HUDEP-2 (cell line): ENCODE measurements at regions not wholly inside any gene's neighbourhood (a gene's known extent, or its start where the extent isn't known, plus 50 kb on each side); places are given as distances from the start of the nearest gene placed in this dataset.
A peak's percentile ranks its signal among the peaks of the same experiment; 100 is the strongest.

Source experiments
- DNase-seq, 76 experiments: peaks; one replicate each; lab custom pipeline; 2025; ENCODE audit not compliant: unreplicated experiment in 76 of 76; lab: John Stamatoyannopoulos, UW

- no peak for DNase-seq
These were observed 1474.9 kb downstream of the EFNA5 start for GRCh38 chr5:106195679-106196474.

DNA sequence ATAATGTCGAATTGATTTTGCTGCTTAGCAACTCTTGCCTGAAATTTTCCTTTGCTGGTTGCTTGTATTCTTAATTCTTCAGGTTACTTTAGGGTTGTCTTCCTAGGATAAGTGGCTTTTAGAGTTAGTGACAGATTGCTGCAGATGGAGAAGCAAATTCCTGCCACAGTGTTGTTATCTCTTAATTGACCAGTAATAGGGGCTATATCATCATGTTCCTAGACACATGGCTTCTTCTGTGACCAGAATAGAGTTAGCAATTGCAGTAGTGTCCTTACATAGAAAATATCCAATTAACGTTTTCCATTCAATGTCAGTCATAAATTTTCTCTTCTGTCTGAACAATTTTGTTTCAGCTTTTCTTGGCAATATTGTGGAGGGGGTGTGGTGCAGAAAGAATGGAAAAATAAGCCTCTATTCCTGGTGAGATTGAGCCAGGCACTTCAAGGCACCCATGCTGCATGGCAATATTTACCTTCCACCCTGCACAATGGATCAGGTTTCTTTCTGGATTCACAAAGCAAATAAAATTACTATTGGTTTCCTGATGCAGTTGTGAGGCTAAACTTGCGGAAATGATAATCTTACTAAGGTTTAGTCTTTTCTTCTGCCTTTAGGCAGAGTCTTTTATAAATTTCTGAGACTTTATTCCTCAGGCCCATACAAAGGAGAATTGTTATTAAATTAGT, 1481.5 kb downstream of the EFNA5 start:
- DNase-seq, result no peak

GRCh38 chr5:106185661-106186081, 1485.1 kb downstream of the EFNA5 start:
- no peak for DNase-seq

GRCh38 chr5:106174903-106175302, 1495.8 kb downstream of the EFNA5 start:
- no peak for DNase-seq

- DNase-seq, result no peak
These were observed 1497.8 kb downstream of the EFNA5 start for GRCh38 chr5:106172681-106173532.

DNA sequence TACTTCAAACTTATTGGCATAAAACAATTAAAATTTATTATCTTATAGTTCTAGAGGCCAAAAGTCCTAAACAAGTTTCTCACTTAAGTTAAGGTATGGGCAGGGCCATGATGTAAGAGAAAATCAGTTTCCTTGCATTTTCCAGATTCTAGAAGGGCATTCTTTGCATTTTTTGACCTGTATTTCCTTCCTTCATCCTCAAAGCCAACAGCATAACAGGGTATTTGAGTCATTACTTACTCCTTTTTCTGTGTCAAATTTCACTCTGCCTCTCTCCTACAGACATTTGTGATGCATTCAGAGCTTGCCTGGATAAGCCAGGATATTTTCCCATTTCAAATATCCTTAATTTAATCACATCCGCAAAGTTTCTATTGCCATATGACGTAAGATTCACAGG, 1499.0 kb downstream of the EFNA5 start:
- no peak for DNase-seq

GRCh38 chr5:106171132-106171531, 1499.6 kb downstream of the EFNA5 start:
- DNase-seq, result no peak

DNA sequence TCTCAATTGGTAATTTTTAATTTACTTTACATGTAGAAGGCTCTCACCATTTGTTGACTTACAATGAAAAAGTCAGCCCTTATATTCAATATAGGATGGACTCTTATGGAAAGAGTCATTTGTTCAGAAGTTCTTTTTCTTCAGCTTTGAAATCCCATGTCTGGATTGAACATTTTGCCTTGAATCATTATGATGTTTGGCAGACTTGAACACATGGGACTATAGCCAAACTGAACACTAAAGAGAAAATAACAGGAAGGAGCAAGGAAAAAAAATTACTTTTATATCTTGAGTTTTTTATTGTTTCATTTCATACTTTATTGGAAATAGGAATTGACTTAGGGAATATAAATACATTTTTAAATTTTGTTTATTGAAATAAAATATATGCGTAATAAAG, 1503.0 kb downstream of the EFNA5 start:
- DNase-seq, result no peak

DNA sequence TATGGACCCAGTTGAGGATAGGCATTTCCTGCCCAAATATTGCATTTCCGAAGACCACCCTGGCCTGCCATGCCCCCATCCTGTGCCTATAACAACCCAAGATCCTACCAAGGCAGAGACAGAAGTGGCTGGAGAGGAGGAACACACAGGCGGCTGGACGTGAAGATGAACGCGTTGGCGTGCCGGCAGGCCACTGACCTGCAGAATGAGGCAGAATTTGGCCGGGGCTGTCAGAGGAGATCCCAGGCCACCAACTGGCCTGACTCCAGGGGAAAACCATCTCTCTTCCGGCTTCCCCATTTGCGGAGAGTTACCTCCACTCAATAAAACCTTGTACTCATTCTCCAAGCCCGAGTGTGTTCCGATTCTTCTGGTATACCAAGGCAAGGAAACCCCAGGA, 1507.5 kb downstream of the EFNA5 start:
- DNase-seq, result no peak

DNA sequence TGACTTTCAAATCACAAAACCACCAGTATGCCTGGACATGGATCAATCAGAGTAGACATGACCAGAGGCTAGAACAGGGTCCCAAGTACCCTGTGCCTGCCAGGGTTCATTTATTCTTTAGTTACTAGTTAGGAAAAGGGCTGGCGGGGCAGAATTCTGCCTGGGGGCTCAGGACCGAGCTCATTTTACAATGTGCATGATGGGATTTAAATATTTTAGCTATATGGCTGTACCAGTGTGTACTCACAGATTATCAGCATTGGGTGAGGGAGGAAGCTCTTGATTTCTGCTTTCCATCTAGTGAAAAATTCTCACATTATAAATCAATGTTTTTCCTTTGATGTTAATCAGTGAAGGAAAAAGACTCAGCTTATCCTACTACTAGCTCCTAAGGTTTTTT, 1511.1 kb downstream of the EFNA5 start:
- DNase-seq, result no peak

DNA sequence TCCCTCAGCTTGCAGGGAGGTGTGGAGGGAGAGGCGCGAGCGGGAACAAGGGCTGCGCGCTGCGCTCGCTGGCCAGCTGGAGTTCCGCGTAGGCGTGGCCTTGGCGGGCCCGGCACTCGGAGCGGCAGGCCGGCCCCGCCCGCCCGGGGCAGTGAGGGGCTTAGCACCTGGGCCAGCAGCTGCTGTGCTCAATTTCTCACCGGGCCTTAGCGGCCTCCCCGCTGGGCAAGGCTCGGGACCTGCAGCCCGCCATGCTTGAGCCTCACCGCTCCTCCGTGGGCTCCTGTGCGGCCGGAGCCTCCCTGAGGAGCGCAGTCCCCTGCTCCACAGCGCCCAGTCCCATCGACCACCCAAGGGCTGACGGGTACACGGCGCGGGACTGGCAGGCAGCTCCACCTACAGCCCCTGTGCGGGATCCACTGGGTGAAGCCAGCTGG, 1516.4 kb downstream of the EFNA5 start:
- DNase-seq, result no peak

- no peak for DNase-seq
These were observed 1518.2 kb downstream of the EFNA5 start for GRCh38 chr5:106152569-106152968.

GRCh38 chr5:106142116-106142515, 1528.6 kb downstream of the EFNA5 start:
- DNase-seq, result no peak

GRCh38 chr5:106140101-106140500, 1530.6 kb downstream of the EFNA5 start:
- no peak for DNase-seq

DNA sequence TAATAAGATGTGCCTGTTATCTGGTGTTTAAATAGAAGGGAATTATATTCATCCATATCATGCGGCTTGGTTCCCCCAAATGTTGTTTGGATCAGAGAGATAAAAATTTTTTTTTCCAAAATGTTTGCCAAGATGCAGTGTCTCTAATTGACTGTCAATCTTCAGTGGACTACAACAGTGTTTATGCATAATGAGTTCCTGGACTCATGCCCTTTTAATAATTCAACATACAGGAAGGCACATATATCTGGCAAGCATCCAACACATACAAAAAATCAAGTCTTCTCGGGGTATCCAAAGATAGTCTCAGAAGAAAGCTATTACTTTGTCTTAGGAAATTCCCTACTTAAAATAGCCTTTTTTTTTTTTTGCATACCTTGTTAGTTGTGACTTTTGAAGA, 1534.7 kb downstream of the EFNA5 start:
- no peak for DNase-seq

DNA sequence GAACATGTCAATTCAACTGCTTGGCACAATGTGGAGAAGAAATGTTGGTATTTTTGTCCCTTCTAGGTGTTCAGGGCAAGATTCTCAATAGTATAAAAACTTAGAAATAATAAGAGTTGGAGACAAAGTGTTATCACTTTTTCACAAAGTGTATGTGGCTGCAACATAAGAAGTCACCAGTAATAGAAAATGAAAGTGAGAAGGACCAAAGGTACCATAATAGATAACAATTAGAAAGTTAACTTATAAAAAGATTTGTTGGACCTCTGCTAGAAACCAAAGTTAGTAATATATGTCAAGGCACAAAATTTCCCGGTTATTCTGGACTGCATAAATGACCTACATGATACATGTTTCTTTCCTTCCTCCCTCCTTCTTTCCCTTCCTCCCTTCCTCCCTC, 1535.3 kb downstream of the EFNA5 start:
- DNase-seq, result no peak

DNA sequence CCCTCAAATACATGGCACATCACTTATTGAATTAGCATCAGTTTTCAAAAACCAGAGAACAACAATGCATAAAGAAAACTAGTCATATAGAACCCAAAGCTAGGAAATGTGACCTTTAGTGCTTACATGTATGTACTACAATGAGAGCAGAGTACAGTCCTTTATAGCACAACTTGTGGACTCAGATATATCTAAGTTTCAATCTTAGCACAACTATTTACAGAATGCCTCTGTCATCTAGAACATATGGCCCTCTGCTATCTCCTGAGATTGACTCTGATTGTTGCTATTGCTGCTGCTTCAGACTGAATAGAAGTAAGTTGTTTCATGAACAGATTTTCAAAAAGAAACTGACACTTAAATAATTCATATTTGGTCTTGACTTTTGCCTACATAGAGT, 1536.2 kb downstream of the EFNA5 start:
- no peak for DNase-seq

DNA sequence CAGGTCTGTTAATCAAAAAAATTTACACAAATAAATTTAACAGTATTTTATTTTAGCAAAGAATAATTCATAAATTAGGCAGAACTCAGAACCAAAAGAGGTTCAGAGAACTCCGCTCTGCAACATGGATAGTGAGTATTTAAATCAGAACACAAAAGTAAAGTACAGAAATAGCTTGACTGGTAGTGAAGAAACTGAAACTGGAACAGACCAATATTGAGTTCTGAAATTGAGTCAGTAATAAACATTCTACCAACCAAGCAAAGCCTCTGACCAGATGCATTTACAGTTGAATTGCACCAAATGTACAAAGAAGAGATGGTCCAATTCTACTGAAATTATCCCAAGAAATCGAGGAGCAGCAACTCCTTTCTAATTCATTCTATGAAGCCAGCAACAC, 1542.8 kb downstream of the EFNA5 start:
- no peak for DNase-seq

DNA sequence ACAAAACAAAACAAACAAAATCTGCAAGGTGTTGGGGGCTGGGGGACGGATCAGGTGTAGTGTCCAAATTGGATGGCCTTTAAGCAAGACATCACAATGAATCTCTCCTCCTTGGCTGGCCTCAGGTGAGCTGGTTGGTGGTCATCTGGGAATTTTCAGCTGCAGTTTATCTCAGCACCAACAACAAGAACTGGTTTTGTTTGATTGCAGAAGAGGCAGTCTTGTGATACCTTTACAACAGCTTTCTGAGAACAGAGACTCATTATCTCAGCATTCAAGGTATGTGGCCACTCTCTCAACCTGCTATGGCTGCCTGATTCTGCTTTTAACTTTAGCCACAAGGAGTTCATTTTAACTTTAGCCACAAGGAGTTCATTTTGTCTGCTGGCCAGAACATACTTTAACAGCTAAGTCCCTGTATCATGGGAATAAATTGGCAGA, 1543.4 kb downstream of the EFNA5 start:
- no peak for DNase-seq

DNA sequence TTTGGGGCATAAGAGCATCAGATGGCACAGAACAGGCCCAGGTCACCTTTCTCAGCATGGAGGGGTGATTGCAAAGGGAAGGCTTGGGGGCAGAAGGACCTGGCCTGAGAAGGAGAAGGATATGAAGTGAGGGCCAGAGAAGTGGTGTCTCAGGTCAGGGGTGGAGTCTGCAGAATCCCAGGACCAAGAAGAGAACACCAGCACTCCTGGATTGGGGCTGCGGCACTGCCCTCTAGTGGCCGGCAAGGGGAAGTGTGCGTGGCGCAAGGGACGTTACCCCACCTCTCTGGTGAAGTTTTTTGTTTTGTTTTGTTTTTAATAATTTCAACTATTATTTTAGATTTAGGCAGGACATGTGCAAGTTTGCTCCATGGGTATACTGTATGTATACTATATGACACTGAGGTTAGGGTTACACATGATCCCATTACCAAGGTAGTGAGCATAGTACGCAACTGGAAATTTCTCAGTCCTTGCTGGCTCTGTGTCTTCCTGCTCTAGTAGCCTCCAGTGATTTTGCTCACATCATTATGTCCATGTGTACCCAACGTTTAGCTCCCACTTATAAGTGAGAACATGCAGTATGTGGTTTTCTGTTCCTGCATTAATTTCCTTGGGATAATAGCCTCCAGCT, 1548.6 kb downstream of the EFNA5 start:
- peak in 14 of 76 experiments; percentile 0 to 46 (median 4) for DNase-seq

DNA sequence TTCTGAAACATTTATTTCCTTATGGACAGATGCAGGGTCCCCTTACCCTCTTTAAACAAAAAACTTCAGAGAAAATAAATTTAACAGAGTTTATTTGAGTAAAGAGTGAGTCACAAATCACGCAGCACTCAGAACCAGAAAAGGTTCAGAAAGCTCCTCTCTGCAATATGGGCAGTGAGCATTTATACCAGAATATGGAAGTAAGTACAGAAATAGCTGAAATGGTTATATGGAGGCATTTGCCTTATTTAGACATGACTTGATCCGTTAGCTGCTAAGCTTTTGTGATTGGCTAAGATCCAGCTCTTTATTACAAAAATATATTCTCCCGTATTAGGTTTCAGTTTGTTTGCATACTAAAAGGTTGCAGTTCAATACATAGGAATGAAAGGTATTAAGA, 1554.1 kb downstream of the EFNA5 start:
- DNase-seq, result no peak
